ENCODE measurements at regions not wholly inside any gene's neighbourhood (a gene's known extent, or its start where the extent isn't known, plus 50 kb on each side); places are given as distances from the start of the nearest gene placed in this dataset.

GRCh38 chr1:173297798-173298391, 90.8 kb upstream of the TNFSF4 start:
- TF ChIP-seq POLR2A (IDR thresholded peaks at IDR 0.05; ENCODE audit: extremely low read depth, insufficient read length) (no peak), CTCF (IDR thresholded peaks at IDR 0.05; ENCODE audit: low read depth, low read length) (no peak), MAX (IDR thresholded peaks at IDR 0.05; ENCODE audit: low read depth, low read length) (no peak)

All from NB4 (cell line).